LHCN-M2 (cell line): ENCODE measurements at regions not wholly inside any gene's neighbourhood (a gene's known extent, or its start where the extent isn't known, plus 50 kb on each side); places are given as distances from the start of the nearest gene placed in this dataset.
"Not testable (repeated sequence)": the region's sequence is repeated elsewhere in the genome, so short reads cannot be mapped to it uniquely, and the experiment has no call there.

Experiments used
- DNase-seq: peaks from one replicate; pipeline ENCODE4 v3.0.0-alpha.2; 2012; ENCODE audit warnings: low read depth

DNA sequence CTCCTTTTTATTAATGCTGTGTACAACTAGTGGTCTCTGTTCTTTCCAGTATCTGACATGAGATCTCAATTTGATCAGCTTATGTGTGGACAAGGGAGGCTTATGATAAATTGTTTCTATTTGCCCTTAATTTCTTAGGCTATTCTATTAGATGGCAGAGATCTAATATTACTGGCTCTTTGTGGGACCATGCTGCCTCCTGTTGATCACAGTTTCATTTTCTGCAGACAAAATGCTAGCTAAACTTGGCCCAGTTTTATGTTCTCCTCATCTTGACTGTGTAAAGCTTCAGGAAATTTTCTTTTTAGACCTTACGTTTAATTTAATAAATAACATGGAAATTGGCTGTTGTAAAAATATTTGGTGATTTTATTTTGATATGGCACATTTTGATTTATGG is 627.1 kb upstream of the AADAT start:
- no peak for DNase-seq

DNA sequence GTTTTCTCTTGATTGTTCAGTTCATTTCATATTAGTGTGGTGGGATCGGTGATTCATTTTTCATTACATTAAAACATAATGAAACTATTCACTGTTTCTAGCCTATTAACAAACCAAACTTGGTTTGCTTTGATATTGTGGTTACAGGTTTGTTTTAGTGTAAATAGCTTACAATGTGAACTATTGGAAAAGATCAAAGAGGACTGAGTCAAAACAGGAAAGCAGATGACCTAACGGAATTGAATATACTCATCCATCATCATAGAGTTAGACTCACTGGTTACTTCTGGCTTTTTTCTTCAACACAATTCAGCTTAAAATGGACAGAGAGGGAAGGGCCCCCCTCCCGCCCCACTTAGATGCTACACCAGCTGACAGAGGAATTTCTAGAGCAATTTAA is 616.2 kb upstream of the AADAT start:
- DNase-seq, result no peak

DNA sequence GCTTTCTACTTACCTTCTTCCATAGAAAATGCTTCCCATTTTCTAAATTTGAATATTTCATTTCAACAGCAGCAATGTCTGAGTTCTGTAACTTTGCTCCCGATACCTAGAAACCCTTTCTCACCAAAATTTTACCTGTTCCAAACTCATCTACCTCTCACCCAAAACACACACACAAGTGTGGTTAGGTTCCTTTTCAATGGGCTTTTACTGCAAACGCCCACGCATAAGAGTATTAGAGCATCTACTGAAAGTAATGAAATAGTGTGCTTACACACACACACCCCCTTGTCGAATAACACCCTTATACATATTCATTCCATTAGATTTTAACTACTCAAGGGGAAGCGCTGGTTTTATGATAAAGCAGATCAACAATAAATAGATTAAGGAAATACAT is 610.3 kb upstream of the AADAT start:
- DNase-seq, result no peak

DNA sequence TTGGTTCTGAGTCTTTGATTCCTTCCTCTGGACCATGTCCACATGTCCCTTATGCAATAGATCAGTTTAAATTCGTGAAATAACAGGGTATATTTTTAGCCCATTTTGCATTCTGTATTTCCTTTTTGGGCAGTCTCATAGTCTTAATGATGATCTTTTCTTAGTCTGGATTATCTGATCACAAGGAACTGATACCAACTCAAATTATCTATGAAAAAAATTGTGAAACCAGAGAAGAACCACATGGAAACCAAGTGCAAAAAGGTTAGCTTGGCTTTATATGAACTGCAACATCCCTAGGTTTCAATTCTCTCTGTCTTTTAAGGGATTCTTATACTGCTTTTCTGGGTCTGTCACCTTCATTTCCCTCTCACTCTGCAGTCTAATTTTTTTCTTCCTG is 608.6 kb upstream of the AADAT start:
- DNase-seq, result no peak

DNA sequence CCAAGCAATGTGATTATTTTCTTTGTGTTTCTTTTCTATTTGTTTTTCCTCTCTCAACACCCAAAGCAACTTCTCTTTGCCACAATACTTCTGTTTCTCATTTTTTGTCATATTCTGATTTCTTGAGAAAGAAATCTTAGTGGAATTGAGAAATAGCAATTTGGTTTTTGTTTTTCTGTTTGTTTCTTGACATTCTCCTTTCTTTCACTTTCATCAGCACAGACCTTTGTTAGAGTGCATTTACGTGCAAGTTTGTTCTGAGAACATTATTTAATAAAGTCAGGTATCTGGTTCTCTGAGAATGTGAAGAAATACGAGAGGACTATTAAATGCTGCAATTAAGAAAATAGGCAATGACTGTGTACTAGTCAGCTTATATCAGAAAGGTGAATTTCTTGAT is 608.1 kb upstream of the AADAT start:
- DNase-seq, result no peak

DNA sequence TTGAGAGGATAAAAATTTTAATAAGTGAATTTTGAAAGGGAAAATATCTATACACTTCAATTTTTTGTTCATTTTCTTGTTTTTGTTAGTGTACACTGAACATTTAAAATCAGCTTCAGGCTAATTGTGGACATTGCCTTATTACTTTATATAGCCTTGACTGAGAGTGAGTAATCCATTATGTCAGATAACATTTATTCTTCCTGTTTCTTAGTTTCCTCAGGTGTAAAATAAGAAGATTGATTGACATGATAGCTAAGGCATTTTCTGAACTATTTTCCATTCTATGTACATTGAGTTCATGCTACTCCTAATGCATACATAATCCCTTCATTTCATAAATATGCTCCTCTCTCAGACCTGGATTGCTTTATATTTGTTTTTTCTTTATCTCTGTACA is 607.3 kb upstream of the AADAT start:
- no peak for DNase-seq

DNA sequence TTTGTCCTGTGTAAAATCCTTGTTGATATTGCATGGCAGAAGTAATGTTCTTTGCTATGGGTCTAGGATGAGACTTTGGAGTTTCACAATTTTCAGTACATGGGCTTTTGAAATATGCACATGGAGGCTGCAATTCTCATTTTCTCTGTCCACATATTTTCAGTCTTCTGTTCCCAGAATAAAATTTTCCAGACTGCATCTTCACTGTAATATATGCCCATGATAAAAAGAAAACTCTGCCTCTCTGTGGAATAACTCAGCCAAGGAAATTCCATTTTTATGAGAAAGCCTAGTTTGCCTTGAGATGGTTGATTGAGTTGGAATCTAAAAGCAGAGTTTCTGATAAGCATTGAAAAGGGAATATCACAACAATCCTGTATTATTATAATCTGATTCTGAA is 601.4 kb upstream of the AADAT start:
- no peak for DNase-seq

DNA sequence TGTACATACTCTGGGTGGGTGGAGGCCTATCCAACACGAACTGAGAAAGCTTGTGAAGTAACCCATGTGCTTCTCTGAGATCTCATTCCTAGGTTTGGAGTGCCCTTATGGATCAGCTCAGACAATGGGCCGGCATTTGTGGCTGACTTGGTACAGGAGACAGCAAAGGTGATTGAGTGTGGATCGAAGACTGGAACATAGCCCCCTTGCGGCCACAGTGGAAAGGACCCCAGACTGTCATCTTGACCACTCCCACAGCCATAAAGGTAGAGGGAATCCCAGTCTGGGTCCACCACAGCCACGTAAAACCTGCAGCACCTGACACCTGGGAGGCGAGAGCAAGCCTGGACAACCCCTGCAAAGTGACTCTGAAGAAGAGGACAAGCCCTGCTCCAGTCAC is 598.0 kb upstream of the AADAT start:
- no peak for DNase-seq

DNA sequence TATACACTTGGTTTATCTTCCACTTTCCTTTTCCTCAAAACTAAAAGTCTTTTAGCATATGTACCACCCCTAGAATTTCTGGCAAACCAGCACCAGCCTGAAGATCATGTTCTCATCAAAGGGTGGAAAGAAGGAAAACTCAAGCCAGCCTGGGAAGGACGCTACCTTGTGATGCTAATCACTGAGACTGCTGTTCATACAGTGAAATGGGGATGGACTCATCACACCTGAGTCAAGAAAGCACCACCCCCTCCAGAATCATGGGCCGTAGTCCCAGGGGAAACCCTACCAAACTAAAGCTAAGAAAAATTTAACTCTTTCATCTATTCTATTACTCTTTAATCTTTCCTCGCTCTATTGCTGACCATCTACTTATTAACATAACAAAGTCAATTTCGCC is 595.9 kb upstream of the AADAT start:
- DNase-seq, result not testable (repeated sequence)

DNA sequence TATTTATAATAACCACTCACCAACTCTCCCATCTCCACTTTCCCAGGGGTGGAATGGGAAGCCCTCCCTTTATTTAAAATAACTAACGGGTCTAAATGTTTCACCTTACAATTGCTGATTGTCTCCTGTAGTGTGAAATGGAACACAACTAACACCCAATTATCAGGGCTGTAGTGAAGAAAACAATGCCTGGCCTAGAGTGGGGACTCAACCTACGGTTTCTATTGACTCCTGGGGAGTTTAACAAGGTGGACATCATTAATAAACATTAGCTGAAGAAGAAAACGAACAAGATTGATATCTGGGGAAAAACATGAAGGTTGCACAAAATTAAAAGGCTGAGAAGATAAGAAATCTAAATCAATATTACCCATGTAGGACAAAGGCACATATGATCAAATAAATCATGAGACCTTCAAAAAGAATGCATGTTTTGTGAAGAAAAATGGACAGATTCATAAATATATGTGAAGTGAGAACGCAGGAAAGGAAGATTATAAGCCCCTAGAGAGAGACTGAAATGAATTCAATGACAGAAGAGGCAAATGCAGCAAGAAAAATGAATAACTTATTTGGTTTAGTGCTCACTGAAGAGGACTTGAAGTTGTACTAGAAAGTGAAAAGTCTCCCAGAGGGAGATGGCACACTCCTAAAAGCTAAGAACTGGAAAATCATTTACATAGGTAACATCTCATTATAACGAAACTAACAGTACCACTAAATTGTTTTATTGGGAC is 593.0 kb upstream of the AADAT start:
- DNase-seq, result no peak

DNA sequence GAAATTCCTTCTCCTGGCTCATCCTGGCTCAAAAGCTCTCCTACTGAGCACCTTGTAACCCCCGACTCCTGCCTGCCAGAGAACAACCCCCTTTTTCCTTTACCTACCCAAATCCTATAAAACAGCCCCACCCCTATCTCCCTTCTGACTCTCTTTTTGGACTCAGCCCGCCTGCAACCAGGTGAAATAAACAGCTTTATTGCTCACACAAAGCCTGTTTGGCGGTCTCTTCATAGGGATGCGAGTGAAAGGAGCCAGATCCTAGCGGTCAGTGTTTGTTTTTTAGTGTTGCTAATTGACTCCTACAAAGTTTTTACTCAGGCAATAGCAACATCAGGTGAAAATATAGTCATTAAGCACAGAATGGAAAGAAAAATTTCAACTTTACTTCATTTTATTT is 592.3 kb upstream of the AADAT start:
- DNase-seq, result not testable (repeated sequence)

DNA sequence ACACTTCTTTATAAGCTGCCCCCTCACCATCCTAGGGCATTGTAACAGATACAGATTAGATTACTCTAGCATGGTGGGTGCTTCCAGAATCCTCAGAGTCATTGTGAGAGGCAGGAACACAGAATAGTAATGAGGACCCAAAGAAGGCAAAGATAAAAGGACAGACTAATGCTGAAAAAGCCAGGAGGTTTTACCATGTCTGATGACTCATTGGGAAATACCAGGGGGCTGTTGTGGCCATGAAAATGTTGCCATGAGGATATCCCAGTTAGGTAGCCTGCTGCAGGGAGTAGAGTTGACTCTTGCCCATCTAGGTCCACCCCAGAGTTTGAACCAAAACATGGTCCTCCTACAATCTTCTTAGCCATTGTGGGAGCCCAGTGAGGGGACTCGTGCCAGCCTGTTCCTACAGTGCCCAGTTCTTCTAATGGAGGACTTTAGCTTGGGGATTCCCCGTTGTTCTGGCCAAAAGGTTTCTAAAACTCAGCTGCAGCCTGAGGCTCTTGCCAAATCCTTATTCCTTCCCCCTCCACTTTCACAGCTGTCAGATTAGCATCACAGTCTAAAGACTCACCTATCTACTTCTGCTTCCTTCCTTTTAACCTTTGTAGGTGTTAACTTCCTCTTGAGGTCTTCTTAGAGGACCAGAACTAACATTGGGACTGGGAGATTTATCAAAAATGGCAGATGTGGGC is 586.0 kb upstream of the AADAT start:
- DNase-seq, result no peak

DNA sequence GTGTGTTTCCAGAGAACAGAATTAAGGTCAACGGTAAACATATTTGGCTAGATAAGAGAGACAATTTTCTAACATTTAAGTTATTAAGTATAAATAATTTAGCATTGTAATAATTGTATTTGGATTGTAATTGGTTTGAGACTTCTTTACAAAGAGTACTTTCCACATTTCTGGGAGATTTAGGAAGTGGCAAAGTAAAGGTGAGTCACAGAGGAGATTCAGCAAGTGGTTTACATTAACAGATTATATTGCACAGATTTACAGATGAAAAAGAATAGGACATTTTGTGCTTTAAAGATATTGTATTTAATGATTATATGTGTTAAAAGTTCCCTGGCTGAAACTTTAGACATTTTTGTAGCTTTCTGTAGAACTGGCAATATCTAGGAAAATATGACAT is 584.4 kb upstream of the AADAT start:
- DNase-seq, result no peak

DNA sequence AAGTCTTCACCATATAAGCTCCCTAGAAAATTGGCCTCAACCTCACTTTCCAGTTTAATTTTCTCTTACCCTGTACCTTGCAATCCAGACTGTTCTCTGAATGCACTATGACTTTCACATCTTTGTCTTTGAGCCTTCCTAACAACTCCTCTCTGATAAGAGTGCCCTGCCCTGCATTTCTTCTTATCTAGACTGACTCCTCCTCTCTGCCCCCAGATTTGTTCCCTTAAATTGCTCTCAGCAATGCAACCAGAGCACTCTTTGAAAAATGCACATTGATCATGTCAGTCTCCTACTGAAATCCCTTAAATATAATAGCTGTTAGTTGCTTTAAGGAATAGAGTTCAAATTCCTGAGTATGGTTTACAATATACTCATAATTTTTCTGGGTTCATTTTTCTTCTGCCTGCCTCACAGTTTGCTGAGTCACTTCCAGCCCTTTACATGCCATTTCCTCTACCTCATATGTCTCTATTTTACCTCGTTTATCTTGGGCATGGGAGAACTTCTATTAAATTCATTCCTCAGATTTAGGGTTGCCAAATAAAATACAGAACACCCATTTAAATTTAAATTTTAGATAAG is 582.7 kb upstream of the AADAT start:
- DNase-seq, result no peak

DNA sequence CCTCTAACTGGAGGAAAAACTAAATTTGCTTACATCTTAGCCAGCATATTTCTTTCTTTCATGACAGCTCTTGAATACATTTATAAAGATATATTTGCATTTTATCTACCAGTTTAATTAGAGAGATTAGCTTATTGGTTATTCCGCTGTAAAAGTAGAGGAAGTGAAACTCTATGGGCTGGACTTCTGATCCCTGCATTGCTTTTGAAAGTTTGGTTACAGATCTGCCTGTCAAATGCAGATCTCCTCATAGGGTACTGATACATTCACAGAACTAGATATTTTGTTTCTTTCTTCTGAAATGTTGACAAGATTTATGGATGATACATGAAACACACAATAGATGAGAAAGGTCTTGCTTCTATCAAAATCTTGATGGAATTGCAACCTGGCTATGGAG is 581.4 kb upstream of the AADAT start:
- DNase-seq, result no peak

DNA sequence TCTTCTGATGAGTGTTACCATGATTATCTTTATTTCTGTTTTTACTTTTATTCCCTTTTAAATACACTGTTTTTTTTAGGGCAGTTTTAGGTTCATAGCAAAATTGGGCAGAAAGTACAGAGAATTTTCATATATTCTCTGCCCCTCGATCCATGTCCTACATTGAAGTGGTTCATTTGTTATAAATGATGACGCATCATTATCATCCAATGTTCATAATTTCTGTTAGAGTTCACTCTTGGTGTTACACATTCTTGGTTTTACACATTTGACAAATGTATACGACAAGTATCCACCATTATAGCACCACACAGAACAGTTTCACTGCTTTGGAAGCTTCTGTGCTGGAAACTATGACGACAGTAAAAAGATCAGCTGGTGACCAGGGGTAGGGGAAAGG is 578.1 kb upstream of the AADAT start:
- no peak for DNase-seq

DNA sequence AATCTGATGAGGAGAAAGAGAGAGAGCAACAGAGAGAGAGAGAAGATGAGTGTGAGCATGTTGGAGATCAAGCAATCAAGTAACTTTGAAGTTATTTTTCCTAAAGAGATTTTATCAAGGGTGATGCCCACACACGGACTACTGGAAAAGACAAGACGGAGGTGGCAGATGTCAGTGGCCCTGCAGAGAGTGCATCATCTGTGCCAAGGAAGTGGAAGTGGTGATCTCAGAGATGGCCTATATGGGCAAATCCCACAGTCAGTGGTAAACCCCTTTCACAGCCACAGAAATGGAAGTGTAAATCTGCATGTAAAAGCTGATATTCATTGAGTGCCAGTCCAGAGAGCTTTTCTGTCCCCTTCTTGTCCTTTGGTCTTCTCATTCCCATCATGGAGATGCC is 577.2 kb upstream of the AADAT start:
- no peak for DNase-seq

DNA sequence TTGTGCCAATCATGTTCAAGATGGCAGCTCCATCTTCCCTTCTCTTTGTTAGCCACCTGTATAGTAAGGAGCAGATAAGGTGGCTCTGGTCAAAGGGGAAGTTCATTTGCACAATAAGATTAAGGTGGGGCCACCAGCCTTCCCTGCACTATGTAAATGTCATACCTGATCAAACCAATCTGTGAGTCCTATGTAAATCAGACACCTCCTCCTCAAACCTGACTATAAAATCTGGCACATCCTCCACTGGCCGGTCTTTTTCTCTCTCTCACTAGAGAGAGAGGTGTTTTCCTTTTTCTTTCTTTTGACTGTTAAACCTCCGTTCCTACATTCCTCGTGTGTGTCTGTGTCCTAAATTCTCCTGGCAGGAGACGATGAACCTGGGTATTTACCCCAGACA is 572.5 kb upstream of the AADAT start:
- DNase-seq, result no peak

DNA sequence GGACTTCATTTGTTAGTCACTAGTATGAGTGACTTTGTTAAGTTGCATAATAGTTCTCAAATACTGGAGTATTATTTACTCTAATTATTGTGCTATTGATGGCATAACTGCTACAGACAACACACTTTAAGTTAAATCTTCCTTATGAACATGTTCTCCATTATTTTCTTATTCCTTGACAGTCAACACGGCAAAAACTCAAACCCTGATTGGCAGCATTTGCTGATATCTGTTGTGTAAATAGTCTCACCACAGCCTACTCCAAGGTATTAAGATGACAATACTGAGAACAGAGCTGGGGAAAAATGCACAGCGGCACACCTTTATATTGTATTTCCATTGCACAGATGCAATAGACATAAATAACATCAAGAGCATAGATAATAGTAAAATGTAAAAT is 568.0 kb upstream of the AADAT start:
- no peak for DNase-seq

DNA sequence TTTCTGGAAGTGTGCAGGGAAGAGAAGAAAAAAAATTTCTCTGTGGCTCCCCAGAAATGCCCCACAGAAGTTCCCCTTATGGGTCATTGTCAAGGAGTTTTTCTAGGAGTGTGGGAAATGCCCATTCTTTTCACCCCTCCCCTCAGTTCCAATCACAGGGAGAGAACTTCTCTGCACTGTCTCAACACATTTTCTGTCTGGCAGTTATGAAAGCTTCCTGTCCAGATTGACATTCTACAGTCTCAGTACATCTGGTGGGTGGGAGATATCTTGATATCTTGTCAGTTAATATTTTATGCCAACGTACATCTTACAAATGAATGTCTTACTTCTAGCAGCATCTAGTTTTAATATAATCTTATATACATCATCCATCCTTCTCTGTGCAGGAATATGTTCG is 566.8 kb upstream of the AADAT start:
- no peak for DNase-seq

DNA sequence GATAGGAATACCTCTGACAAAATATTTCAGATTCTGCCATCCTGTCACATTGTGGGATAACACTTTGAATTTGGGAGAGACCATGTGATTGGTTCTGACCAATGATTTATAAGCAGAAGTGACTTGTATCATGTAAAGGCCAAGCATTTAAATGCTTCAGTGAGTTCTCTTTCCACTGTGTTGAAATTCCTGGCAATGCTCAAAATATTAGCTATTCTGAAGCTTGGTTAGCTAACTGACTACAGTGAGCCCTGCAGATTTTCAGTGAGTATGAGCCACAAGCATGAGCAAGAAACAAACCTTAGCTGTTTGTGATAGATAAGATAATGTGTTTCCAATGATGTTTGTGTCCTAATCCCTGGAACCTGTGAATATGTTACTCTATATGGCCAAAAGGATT is 562.8 kb upstream of the AADAT start:
- no peak for DNase-seq

DNA sequence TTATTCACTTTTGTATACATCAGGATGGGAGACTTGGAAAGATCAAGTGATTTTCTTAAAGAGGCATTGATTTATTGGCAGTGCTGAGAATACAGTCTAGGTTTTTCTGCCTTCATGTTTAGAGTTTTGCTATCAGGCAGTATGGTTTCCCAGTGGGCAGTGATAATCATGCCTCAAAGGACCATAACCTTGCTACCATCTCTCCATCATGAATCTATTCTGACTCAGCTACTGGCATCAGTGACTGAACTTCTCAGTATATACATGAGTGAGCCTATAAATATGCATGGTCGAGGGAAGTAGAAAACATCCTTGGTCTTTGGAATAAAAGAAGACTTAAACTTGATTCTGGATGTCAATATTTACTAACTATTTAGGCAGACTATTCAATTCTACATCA is 562.0 kb upstream of the AADAT start:
- no peak for DNase-seq

DNA sequence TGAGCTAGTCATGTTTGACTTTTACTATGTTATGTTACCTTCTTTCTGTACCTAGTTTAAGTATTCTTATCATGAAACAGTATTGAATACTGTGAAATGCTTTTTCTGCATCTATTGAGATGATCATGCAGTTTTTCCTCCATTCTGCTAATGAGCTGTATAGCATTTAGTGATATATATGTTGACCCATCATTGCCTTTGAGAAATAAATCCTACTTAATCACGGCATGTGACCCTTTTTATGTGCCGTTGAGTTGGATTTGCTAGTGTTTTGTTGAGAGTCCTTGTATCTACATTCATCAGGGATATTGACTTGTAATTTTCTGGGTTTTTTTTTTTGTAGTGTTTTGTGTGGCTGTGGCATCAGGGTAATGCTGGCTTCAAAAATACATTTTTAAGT is 537.7 kb upstream of the AADAT start:
- DNase-seq, result no peak
